HG02938 (cell line): ENCODE measurements at regions not wholly inside any gene's neighbourhood (a gene's known extent, or its start where the extent isn't known, plus 50 kb on each side); places are given as distances from the start of the nearest gene placed in this dataset.
"Not testable (repeated sequence)": the region's sequence is repeated elsewhere in the genome, so short reads cannot be mapped to it uniquely, and the experiment has no call there.

Experiments
- ATAC-seq: cut with Tn5 transposase; IDR thresholded peaks from one replicate; pipeline ENCODE4 v1.9.1; 2021; ENCODE audit warnings: mild to moderate bottlenecking, moderate library complexity; ENCODE audit not compliant: unreplicated experiment

DNA sequence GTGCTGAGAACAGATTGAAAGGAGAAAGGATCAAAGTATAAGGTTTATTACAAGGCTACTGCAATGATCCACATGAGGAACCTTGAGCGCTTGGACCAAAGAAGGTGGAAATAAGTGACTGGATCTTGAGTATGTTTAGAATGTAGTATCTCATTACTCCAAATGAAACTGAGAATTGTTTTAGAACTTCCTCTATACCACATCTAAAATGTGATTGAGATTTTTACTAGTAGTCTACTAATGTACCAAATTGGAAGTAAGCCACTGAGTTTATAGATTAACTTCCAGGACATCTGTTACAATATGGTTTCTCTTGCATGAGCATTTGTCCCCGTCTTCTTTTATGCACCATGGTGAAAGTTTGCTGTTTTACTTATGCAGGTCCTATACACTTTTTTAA lies 300.5 kb downstream of the SUCLG1 start:
- ATAC-seq, result no peak

DNA sequence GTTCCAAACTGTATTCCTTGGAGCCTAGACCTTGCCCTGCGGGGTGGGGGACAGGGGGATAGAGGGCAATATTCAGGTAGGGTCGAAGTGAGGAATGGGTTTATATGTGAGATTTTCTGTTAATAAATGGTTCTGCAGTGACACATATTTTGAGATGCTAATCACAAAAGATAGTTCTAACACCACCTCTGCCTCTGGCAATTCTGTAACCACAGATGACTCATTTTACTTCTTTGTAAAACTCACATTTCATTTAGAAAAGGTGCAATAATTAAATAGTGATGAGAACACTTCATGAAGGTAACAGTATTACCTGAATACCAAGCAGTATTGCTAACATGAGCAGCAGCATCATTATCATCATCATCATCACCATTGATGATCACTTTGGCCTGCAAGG lies 306.6 kb downstream of the SUCLG1 start:
- no peak for ATAC-seq

DNA sequence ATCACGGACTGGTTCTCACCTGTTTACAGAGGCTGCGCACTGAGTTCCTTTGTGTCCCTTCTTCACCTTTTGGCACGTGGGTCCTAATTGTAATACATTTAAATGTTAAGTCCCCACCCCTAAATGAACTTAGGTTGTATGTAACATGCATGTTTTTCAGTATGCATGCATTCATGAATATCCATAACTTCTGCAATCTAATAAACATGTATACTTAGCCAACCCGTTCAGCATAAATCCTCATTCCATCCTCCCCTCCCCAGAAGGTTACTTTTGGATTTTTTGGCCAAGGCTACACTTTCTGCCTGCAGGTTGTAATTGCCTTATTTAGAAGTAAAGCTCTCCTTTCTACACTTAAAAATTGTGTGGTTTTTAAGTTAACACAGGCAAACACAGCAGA lies 314.7 kb downstream of the SUCLG1 start:
- ATAC-seq, result no peak

DNA sequence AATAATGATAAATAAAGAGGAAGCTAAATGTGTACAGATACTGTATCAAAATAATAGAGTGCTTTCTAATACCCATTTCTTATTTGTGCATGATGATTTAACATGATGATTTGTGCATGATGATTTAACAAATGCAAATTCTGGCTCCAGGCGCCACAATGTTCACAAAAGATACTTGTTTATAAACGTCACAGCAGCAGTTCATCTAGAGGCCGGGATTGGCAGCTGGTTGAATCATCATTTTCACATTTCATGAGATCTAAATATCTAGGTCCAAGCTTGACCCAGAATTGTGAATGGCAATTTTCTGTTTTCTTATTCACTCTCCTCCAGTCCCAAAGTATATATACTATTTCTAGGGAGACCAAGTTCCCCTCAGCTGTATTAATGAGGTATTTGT lies 322.0 kb downstream of the SUCLG1 start:
- no peak for ATAC-seq

DNA sequence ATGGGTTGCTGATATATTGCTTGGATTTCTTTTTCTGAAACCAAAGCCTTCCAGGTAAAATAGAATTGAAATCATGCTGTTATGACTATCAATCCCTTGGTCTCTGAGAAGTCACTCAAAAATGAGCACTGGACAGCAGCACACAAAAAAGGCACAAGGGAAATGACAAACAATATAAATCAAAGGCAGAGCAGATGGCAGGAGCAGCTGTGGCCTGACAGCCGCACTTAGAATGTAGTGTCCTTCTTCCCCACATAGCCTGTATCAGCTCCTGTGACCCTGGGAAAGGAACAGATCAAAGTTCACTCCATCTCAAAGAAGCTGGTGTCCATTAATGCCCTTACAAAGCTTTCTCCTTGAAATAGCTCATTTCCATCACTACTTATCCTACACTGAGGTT lies 326.7 kb downstream of the SUCLG1 start:
- no peak for ATAC-seq

DNA sequence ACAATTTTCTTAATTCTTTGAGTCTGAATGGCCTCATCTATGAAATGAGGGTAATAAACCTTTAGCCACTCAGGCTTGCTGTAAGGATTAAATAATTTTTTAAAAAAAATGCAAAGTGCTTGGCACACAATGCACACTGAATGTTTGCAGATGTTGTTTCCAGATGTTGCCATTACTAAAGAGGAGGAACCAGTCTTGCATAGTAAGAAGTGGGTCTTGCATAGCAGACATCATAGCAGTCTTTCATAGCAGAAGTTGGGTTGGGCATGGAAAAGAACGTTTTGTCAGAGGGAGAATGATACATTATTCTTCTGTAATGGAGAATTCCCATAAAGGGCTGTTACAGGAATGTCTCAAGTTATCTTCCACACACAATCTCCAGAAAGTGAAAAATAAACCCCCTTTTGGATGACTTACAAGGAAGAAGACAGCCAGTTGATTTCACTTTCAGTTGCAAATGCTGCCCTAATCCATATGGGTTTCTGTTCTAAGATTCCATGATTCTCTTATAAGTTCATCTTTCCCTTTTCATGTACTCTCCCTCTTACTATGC lies 327.7 kb downstream of the SUCLG1 start:
- ATAC-seq, result no peak

DNA sequence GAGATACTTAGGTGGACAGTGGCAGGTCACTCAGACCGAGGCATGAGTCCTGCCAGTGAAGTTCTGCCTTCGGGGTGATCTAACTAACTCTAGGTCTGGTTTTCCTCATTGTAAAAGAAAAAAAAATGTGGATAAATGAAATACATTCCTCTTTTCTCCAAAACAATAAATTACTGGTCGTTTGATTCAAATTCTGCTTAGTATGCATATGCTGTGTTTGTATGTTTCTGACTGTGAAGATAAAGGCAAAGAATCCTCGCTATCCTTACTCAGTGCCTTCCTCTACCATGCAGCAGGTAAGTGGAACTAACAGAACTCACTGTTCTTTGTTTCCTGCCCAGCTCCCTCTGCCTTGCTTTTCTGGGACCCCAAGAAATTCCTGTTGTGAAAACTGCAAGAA lies 330.1 kb downstream of the SUCLG1 start:
- no peak for ATAC-seq

DNA sequence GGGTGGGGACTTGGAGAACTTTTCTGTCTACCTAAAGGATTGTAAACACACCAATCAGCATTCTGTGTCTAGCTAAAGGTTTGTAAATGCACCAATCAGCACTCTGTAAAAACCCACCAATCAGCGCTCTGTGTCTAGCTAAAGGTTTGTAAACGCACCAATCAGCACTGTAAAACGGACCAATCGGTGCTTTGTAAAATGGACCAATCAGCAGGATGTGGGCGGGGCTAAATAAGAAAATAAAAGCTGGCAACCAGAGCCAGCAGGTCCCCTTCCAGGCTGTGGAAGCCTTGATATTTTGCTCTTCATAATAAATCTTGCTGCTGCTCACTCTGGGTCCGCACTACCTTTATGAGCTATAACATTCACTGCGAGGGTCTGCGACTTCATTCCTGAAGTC lies 331.3 kb downstream of the SUCLG1 start:
- ATAC-seq, result not testable (repeated sequence)

DNA sequence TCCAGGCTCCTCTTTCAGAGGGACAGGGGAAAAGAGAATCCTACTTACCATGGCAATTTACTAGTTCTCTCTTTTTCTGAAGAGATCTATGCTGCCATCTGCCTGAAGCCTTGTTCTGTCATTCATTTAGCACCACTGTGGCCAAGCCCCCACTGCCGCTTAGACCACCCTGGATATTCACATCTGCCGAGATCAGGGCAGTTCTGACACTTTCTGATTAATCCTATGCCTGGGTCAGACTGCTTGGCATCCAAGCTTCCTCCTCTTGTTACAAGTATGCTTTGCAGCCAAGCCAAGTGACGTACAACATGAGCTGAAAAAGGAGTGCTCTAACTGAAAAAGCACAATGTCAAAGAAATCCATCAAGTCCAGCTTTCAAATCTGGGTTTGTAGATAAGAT lies 332.6 kb downstream of the SUCLG1 start:
- ATAC-seq, result no peak

DNA sequence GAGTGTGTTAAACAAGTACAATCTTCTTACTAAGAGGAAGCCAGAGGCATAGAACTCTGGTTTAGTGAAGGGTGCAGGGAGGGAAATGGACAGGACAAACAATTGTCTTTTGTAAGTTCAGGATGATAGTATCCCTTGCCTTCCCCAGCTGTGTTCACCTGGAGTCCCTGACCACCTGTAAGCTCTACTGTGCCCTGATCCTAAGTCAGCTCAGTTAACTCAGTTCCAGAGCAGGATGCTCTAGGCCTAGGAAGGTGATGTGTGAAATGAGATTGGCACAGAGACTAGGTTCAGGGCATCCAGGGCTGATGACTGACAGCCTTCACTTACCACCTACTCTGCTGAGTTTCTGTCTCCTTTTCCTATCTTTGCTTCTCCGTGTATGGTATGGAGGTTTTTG lies 333.0 kb downstream of the SUCLG1 start:
- ATAC-seq, result no peak

DNA sequence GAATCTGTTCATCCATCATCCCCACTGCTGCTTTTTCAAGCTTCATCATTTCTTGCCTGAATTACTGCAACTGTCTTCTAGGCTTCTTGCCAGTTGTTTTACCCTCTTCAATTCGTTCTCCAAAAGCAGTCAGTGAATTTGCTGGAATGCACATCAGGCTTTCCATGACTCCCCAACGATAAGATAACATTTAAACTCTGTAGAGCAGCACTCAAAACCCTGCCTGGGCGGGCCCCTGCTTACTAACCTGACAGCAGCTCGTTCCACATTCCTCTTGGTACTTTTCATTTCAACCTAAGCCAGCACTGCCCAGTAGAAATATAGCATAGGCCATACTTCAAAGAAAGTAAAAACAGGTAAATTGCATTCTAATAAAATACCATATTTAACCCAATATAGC lies 342.9 kb downstream of the SUCLG1 start:
- ATAC-seq, result no peak

DNA sequence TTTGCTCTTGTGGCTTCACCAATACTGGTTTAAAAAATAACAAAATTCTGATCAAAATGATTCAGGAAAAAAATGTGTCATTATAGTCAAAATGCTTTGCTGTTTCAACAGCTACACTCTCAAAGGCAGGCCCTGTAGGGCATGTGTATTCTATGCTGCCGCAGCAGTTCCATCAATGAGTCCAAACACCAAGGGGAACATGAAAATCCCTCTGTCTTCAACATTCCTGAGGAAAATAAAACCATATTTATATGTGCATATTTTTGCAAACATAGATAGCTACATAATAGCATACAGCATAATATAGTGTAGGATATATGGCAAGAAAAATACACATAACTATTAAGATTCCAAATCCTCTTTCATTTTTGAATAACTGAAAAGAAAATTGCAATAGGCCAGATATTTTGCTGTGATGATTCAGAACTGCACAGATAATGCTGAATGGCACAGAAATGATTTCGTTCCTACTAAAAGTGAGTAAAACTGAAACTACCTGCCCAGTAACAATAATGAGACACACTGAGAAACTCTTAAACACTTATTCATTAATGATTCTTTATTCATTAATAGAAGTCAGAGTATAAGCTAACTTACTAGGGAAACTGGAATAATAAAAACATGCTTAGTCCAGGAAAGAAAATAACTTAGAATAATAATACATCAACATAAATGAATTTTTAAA lies 343.8 kb downstream of the SUCLG1 start:
- peak; percentile 97 for ATAC-seq

DNA sequence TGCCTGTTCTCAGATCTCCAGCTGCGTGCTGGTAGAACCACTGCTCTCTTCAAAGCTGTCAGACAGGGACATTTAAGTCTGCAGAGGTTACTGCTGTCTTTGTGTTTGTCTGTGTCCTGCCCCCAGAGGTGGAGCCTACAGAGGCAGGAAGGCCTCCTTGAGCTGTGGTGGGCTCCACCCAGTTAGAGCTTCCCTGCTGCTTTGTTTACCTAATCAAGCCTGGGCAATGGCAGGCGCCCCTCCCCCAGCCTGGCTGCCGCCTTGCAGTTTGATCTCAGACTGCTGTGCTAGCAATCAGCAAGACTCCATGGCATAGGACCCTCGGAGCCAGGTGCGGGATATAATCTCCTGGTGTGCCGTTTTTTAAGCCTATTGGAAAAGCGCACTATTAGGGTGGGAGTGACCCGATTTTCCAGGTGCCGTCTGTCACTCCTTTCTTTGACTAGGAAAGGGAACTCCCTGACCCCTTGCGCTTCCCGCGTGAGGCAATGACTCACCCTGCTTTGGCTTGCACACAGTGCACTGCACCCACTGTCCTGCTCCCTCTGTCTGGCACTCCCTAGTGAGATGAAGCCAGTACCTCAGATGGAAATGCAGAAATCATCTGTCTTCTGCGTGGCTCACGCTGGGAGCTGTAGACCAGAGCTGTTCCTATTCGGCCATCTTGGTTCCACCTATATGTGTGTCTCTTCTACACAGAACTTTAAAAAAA lies 355.1 kb downstream of the SUCLG1 start:
- ATAC-seq, result not testable (repeated sequence)

DNA sequence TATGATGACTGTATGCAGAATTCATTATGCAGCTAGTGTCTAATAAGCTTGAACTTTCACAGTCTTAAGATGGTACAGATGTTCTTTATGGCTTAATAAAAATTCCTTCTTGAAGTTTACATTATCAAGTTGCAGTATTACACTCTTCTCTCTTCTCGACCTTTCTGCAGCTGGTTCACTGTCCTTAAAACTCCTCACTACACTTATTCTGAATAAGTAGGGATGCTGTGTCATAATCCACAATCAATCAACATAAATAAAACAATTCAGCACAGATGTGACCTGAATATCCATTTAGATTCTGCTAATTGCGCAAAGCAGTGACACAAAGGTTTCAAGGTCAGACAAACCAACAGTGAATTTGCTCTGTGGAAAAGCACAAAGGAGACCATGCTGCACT lies 356.8 kb downstream of the SUCLG1 start:
- no peak for ATAC-seq

DNA sequence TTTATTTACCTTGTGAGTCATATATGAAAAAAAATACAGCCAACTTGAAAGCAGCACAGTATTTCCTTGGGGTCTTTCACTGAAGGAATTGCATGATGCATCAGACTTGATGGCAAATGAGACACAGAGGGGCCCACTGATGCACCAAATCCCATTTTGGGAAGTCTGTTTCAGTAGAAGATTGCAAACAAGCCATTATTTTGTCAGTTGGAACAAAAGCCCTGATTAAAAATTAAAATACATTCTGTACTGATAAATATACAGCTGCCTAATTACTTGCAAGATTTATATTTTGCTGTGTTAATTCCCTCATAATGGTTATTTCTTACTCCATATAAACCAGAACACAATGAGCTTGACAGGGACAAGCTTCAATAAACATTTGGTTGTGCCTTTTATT lies 370.4 kb downstream of the SUCLG1 start:
- no peak for ATAC-seq

DNA sequence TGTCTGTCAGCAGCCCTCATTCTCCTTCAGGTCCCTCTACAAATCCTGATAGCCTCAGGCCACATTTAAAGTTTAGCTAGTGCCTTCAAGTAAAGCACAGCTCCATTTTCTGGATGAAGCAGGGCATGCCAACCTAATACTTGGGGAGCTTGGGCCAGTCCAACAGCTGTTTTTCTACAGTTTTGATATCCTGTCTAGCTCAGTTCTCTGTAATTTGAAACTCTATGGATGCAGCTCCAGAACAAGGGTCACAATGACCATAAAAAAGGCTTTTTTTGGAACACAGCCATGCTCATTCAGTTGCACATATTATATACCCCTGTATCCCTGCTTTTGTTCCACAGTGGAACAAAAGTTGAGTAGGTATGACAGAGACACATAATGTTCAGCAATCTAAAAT lies 373.5 kb downstream of the SUCLG1 start:
- no peak for ATAC-seq

DNA sequence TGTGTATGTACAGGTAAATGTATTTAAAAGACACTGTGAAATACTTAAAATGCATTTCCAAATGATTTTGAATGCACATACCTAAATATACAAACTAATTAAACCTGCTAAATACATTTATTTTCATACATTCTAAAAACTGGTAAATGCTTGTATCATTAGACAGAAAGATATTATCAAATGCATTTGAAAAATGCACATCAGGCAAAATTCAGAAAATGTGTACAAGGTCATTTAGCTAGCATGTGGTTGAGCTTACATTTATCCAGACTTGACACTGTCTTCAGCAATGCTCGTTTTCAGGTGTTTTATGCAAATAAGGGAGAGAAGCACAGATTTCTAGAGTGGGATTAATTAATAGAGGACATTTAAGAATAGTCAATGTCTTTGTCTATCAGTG lies 374.2 kb downstream of the SUCLG1 start:
- ATAC-seq, result no peak

DNA sequence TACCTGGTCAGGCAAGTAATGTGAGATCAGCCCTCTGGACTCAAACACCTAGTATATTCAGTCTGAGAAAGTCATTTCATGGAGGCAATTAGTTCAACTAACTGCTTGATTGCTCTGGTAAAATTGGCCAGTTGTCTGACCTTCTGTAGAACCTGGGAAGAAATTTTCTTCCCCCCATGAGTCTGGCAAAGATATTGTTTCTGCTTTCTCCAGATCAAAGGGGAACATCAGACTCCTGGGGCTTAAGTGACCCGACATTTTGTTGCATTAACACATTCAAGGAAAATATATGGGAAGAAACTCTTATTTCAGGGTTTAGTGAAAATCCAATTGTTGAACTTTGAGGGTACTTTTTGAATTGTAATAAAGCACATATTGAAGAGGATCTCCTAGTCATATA lies 375.1 kb downstream of the SUCLG1 start:
- ATAC-seq, result no peak

DNA sequence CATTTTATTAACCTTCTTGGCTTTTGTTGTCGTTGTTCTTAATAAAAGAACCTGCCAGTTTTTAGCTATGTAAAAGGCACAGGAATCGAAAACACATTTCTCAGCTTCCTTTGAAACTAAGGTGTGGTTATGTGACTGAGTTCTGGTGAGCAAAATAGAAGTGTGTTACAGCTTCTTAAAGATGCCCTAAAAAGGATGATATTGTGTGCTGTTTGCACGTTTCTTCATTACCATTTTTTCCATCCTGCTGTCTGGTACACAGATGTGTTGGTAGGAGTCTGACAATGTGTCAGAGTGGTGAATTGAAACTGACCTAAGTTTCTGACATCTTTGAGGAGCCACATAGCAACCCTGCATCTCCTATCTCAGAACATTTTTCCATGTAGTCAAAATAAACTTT lies 380.6 kb downstream of the SUCLG1 start:
- no peak for ATAC-seq

DNA sequence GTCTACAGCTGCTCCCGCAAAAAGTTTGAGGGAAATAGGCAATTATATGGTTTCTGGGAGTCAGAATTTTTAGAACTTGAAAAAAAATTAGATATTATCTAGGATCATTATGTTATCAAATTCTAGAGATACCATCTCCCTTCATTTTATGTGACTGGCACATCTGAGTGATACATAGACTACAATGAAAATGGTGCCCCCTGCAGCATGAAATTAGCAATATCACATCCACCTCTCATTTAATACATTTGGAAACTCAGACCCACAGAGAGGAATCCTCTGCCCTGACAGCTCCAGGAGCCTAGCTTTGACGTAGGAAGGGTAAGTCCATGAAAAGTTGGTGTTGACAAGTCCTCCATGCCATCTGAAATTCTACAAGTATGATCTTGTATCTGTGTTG lies 381.6 kb downstream of the SUCLG1 start:
- no peak for ATAC-seq

DNA sequence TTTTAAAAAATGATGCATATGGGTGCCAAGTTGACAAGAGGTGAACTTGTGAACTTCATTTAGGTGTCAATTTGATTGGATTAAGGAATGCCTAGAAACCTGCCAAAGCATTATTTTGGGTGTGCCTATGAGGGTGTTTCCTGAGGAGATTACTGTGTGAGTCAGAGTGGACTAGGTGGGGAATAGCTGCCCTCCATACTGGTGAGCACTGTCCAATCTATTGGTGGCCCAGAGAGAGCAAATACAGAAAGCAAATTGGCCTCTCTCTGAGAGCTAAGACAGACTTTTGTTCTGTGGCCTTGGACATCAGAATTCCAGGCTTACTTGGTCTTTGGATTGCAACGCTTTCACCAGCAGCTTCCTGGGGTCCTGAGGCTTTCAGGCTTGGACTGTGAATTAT lies 388.0 kb downstream of the SUCLG1 start:
- ATAC-seq, result no peak

DNA sequence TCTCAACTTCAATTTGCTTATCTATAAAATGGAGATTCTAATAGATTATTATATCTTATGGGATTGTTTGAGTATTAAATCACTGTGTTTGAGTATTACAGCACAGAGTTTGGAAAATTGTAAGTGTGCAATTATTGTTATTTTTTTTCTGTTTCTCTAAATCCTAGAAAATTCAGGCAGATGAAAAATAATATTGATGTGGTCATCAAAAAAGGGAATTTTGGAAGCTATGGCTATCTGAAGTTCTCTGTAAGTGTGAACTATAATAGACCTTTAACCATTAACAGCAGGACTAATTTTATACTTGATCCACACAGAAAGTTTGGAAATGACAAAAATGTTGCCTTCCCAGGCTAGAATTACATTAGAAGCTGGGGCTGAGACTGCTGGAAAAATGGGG lies 393.2 kb downstream of the SUCLG1 start:
- no peak for ATAC-seq
